ENCODE measurements at regions not wholly inside any gene's neighbourhood (a gene's known extent, or its start where the extent isn't known, plus 50 kb on each side); places are given as distances from the start of the nearest gene placed in this dataset.

- no peak for DNase-seq (ENCODE audit: low read depth)
Measured at GRCh38 chr9:90024409-90024808, 419.6 kb downstream of the GADD45G start.

- no peak for DNase-seq (ENCODE audit: low read depth)
Measured at GRCh38 chr9:90024823-90025222, 420.0 kb downstream of the GADD45G start.

- no peak for DNase-seq (ENCODE audit: low read depth)
Measured at GRCh38 chr9:90025816-90026215, 421.0 kb downstream of the GADD45G start.

GRCh38 chr9:90027296-90027790 is 422.5 kb downstream of the GADD45G start:
- DNase-seq (ENCODE audit: low read depth), result no peak

GRCh38 chr9:90029386-90029785 is 424.6 kb downstream of the GADD45G start:
- no peak for DNase-seq (ENCODE audit: low read depth)

- DNase-seq (ENCODE audit: low read depth), result no peak
Measured at GRCh38 chr9:90029996-90030395, 425.2 kb downstream of the GADD45G start.

- no peak for DNase-seq (ENCODE audit: low read depth)
Measured at GRCh38 chr9:90032296-90033027, 427.6 kb downstream of the GADD45G start.

- no peak for DNase-seq (ENCODE audit: low read depth)
Measured at GRCh38 chr9:90033028-90033650, 428.3 kb downstream of the GADD45G start.

- no peak for DNase-seq (ENCODE audit: low read depth)
Measured at GRCh38 chr9:90034071-90034470, 429.3 kb downstream of the GADD45G start.

- no peak for DNase-seq (ENCODE audit: low read depth)
Measured at GRCh38 chr9:90035471-90035870, 430.7 kb downstream of the GADD45G start.

GRCh38 chr9:90037146-90037797 is 432.5 kb downstream of the GADD45G start:
- DNase-seq (ENCODE audit: low read depth), result no peak

- DNase-seq (ENCODE audit: low read depth), result no peak
Measured at GRCh38 chr9:90038763-90039162, 434.0 kb downstream of the GADD45G start.

GRCh38 chr9:90044263-90044662 is 439.5 kb downstream of the GADD45G start:
- no peak for DNase-seq (ENCODE audit: low read depth)

GRCh38 chr9:90044710-90045151 is 439.9 kb downstream of the GADD45G start:
- DNase-seq (ENCODE audit: low read depth), result no peak

GRCh38 chr9:90046317-90046861 is 441.6 kb downstream of the GADD45G start:
- no peak for DNase-seq (ENCODE audit: low read depth)

GRCh38 chr9:90047828-90048227 is 443.0 kb downstream of the GADD45G start:
- no peak for DNase-seq (ENCODE audit: low read depth)

- DNase-seq (ENCODE audit: low read depth), result no peak
Measured at GRCh38 chr9:90052366-90052765, 447.6 kb downstream of the GADD45G start.

GRCh38 chr9:90053027-90053426 is 448.2 kb downstream of the GADD45G start:
- DNase-seq (ENCODE audit: low read depth), result no peak

- DNase-seq (ENCODE audit: low read depth), result no peak
Measured at GRCh38 chr9:90054810-90055209, 450.0 kb downstream of the GADD45G start.

- DNase-seq (ENCODE audit: low read depth), result no peak
Measured at GRCh38 chr9:90055226-90055625, 450.4 kb downstream of the GADD45G start.

GRCh38 chr9:90057361-90057760 is 452.5 kb downstream of the GADD45G start:
- no peak for DNase-seq (ENCODE audit: low read depth)

GRCh38 chr9:90058182-90058763 is 453.5 kb downstream of the GADD45G start:
- no peak for DNase-seq (ENCODE audit: low read depth)

Measured in T-helper 22 cell (primary cell).